Neutrophil (primary cell): ENCODE measurements at regions not wholly inside any gene's neighbourhood (a gene's known extent, or its start where the extent isn't known, plus 50 kb on each side); places are given as distances from the start of the nearest gene placed in this dataset.
"Not testable (repeated sequence)": the region's sequence is repeated elsewhere in the genome, so short reads cannot be mapped to it uniquely, and the experiment has no call there.

Experiments
- H3K27ac ChIP-seq: fragments of 200-600 bp; sonication (generic); 2 replicates; pipeline ENCODE4 v1.5.1; 2016; ENCODE audit warnings: mild to moderate bottlenecking, moderate library complexity
- H3K27me3 ChIP-seq: fragments of 200-600 bp; sonication (generic); 2 replicates; pipeline ENCODE4 v1.6.0; 2016; ENCODE audit warnings: mild to moderate bottlenecking
- H3K36me3 ChIP-seq: fragments of 200-600 bp; sonication (generic); 2 replicates; pipeline ENCODE4 v1.5.1; 2017
- H3K4me1 ChIP-seq, 2 experiments: fragments of 200-600 bp in 1 of 2; sonication (generic) in 1 of 2; 1 replicate in 1 of 2; 2 replicates in 1 of 2; pipeline versions ENCODE4 v1.5.1 to v1.6.1; 2013 to 2016; ENCODE audit warnings: low read depth in 1 of 2, low read length in 1 of 2, mild to moderate bottlenecking in 1 of 2, moderate library complexity in 1 of 2; ENCODE audit not compliant: control insufficient read depth in 1 of 2, insufficient read depth in 1 of 2
- H3K4me3 ChIP-seq, 2 experiments: fragments of 200-600 bp in 1 of 2; sonication (generic) in 1 of 2; 1 replicate in 1 of 2; 2 replicates in 1 of 2; pipeline ENCODE4 v1.5.1; 2013 to 2016; ENCODE audit warnings: low read depth in 1 of 2, low read length in 1 of 2, mild to moderate bottlenecking in 1 of 2, moderate library complexity in 1 of 2
- H3K9me3 ChIP-seq: fragments of 200-600 bp; sonication (generic); 2 replicates; pipeline ENCODE4 v1.5.1; 2016
- TF ChIP-seq, protein P1 (sequence below): fragments of 200-600 bp; sonication (generic); IDR thresholded peaks from 2 replicates; pipeline ENCODE4 v1.5.1; 2016; ENCODE audit warnings: antibody characterized with exemption

DNA sequence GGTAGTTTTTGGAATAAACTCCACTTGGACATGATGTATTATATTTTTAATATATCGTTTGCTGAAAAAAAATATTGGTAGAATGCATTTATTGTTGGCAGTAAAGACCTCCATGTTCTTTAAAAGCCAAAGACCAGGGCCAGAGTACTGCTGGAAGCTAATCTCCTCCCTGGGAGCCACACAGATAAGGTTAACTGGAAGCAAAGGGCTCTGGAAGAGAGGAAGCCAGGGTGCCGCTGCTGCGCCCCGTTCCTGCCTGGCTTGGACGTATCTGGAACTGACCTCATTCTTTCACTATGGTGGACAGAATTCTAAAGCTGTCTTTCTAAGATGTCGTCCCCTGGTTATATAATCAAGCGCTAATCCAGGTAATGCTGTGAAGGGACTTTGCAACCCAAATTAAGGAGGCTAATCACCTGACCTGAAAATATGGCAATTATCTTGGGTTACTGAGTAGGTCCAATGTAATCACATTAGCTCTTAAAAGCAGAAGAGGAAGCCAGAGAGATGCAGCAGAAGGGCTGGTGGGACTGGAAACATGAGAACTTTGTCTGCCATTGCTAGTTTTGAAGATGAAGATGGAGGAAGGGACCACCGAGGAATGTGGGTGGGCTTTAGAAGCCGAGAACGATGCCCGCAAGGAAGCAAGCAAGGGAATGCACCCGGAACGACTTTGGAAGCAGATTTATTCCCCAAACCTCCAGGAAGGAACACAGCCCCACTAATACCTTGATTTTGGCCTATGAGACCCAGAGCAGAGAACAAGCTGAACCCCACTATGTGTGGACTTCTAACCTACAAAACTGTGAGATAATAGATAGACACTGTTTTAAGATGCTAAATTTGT is 167.7 kb upstream of the KCNJ15 start:
- TF ChIP-seq, protein P1, sequence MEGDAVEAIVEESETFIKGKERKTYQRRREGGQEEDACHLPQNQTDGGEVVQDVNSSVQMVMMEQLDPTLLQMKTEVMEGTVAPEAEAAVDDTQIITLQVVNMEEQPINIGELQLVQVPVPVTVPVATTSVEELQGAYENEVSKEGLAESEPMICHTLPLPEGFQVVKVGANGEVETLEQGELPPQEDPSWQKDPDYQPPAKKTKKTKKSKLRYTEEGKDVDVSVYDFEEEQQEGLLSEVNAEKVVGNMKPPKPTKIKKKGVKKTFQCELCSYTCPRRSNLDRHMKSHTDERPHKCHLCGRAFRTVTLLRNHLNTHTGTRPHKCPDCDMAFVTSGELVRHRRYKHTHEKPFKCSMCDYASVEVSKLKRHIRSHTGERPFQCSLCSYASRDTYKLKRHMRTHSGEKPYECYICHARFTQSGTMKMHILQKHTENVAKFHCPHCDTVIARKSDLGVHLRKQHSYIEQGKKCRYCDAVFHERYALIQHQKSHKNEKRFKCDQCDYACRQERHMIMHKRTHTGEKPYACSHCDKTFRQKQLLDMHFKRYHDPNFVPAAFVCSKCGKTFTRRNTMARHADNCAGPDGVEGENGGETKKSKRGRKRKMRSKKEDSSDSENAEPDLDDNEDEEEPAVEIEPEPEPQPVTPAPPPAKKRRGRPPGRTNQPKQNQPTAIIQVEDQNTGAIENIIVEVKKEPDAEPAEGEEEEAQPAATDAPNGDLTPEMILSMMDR: no peak
- no peak overlapping the region for H3K4me3 ChIP-seq
- H3K4me1 ChIP-seq: no peaks in the 10 kb centered on the region
- H3K27ac ChIP-seq: no peak overlapping the region
- peaks cover 37% of the 10 kb centered on the region for H3K27me3 ChIP-seq
- H3K36me3 ChIP-seq: no peaks in the 10 kb centered on the region
- no peaks in the 10 kb centered on the region for H3K9me3 ChIP-seq

DNA sequence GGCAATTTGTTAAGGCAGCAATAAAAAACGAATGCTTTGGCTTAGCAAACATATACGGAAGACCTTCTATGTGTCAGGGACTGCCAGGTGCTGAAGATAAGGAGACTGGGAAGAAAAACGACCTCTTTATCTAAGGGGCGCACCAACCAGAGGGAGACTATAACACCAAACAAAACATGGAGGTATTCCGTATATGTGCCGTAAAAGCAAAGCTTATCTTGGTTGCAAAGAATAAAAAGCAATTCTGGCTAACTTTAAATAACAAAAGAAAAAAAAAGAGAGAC is 167.1 kb upstream of the KCNJ15 start:
- TF ChIP-seq, protein P1: no peak
- H3K9me3 ChIP-seq: no peaks in the 10 kb centered on the region
- H3K4me1 ChIP-seq: no peaks in the 10 kb centered on the region
- no peak overlapping the region for H3K27ac ChIP-seq
- peaks cover 37% of the 10 kb centered on the region for H3K27me3 ChIP-seq
- H3K36me3 ChIP-seq: no peaks in the 10 kb centered on the region
- no peak overlapping the region for H3K4me3 ChIP-seq

DNA sequence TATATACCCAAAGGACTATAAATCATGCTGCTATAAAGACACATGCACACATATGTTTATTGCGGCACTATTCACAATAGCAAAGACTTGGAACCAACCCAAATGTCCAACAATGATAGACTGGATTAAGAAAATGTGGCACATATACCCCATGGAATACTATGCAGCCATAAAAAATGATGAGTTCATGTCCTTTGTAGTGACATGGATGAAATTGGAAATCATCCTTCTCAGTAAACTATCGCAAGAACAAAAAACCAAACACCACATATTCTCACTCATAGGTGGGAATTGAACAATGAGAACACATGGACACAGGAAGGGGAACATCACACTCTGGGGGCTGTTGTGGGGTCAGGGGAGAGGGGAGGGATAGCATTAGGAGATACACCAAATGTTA is 165.7 kb upstream of the KCNJ15 start:
- not testable (repeated sequence) for H3K4me3 ChIP-seq, H3K4me1 ChIP-seq, H3K9me3 ChIP-seq, H3K36me3 ChIP-seq, H3K27ac ChIP-seq
- H3K27me3 ChIP-seq: peaks cover 35% of the 10 kb centered on the region

DNA sequence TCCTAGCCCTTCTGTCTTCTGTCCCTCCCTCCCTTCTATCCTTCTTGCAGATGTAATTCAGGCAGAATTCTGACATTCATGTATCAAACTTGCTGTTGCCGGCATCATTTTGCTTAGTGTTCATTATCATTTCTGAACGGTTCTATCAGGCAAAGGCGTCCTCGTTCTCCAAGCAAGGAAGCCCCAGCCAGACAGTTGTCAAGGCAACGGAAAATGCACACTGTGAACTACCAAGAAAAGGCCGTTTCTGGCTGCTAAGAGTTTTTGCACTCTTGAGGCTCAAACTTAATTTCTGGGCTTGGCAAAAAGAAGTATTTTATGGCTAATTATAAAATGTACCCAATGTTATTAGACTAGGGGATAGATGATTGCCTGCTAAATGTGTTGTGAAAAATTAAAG is 164.7 kb upstream of the KCNJ15 start:
- H3K9me3 ChIP-seq: no peaks in the 10 kb centered on the region
- H3K4me1 ChIP-seq: no peaks in the 10 kb centered on the region
- H3K4me3 ChIP-seq: no peak overlapping the region
- H3K36me3 ChIP-seq: no peaks in the 10 kb centered on the region
- no peak overlapping the region for H3K27ac ChIP-seq
- TF ChIP-seq, protein P1: no peak
- H3K27me3 ChIP-seq: peaks cover 31% of the 10 kb centered on the region

DNA sequence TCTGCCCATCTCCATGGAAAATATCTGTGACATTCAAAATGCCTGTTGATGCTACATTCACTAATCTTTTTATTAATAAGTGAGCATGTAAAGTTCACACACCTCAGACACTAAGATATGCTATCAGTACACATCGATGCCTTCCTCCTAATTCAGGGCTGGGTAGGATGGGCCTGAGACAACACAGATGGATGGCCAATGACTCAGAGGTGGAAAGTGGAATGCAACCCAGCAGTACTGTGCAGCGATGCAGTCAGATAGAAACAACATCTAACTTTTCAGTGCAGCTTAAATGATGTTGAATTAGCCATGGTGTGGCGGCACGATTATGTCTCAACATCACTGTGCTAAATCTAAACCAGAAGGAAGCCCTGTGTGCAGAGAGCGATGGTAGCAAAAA is 161.6 kb upstream of the KCNJ15 start:
- Histone ChIP-seq H3K4me1 (no peaks in the 10 kb centered on the region), H3K36me3 (no peaks in the 10 kb centered on the region), H3K4me3 (no peak overlapping the region), H3K9me3 (no peaks in the 10 kb centered on the region), H3K27ac (no peak overlapping the region), H3K27me3 (peaks cover 30% of the 10 kb centered on the region)
- TF ChIP-seq, protein P1: no peak

DNA sequence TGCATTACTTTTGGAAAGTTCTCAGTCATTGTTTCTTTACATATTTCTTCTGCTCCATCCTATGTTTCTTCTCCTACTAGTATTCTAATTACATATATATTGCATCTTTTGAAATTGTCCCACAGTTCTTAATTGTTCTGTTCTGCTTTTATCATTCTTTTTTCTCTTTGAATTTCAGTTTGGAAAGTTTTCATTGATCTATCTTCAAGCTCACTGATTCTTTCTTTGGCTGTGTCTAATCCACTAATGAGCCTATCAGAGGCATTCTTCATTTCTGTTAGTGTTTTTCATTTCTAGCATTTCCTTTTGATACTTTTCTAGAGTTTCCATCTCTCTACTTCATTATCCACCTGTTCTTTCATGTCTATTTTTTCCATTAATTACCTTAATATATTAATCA is 159.0 kb upstream of the KCNJ15 start:
- TF ChIP-seq, protein P1: no peak
- Histone ChIP-seq H3K36me3 (no peaks in the 10 kb centered on the region), H3K4me1 (no peaks in the 10 kb centered on the region), H3K27me3 (peaks cover 43% of the 10 kb centered on the region), H3K9me3 (no peaks in the 10 kb centered on the region), H3K27ac (no peak overlapping the region), H3K4me3 (no peak overlapping the region)
